HG03175 (cell line): ENCODE measurements at regions not wholly inside any gene's neighbourhood (a gene's known extent, or its start where the extent isn't known, plus 50 kb on each side); places are given as distances from the start of the nearest gene placed in this dataset.
"Not testable (repeated sequence)": the region's sequence is repeated elsewhere in the genome, so short reads cannot be mapped to it uniquely, and the experiment has no call there.

Source experiments
- ATAC-seq: cut with Tn5 transposase; IDR thresholded peaks from one replicate; pipeline ENCODE4 v1.9.1; 2021; ENCODE audit warnings: mild to moderate bottlenecking, moderate library complexity; ENCODE audit not compliant: unreplicated experiment

GRCh38 chr6:25150863-25151262 lies 128.3 kb upstream of the CARMIL1 start:
- ATAC-seq = no peak

- ATAC-seq = no peak
Measured at GRCh38 chr6:25153079-25153478, 126.1 kb upstream of the CARMIL1 start.

- no peak for ATAC-seq
Measured at GRCh38 chr6:25154034-25154596, 125.1 kb upstream of the CARMIL1 start.

- ATAC-seq = no peak
Measured at GRCh38 chr6:25155211-25155610, 124.0 kb upstream of the CARMIL1 start.

- ATAC-seq = no peak
Measured at GRCh38 chr6:25156123-25156522, 123.1 kb upstream of the CARMIL1 start.

- ATAC-seq = no peak
Measured at GRCh38 chr6:25157183-25157582, 122.0 kb upstream of the CARMIL1 start.

- no peak for ATAC-seq
Measured at GRCh38 chr6:25157842-25158241, 121.3 kb upstream of the CARMIL1 start.

GRCh38 chr6:25160134-25160533 lies 119.0 kb upstream of the CARMIL1 start:
- not testable (repeated sequence) for ATAC-seq

GRCh38 chr6:25165177-25165576 lies 114.0 kb upstream of the CARMIL1 start:
- no peak for ATAC-seq

GRCh38 chr6:25165800-25166199 lies 113.4 kb upstream of the CARMIL1 start:
- no peak for ATAC-seq

- no peak for ATAC-seq
Measured at GRCh38 chr6:25166955-25167748, 112.0 kb upstream of the CARMIL1 start.

GRCh38 chr6:25167961-25168360 lies 111.2 kb upstream of the CARMIL1 start:
- ATAC-seq = no peak

- no peak for ATAC-seq
Measured at GRCh38 chr6:25168637-25169036, 110.5 kb upstream of the CARMIL1 start.

- no peak for ATAC-seq
Measured at GRCh38 chr6:25169553-25169952, 109.6 kb upstream of the CARMIL1 start.

- ATAC-seq = no peak
Measured at GRCh38 chr6:25169961-25170360, 109.2 kb upstream of the CARMIL1 start.

- ATAC-seq = no peak
Measured at GRCh38 chr6:25170640-25171039, 108.5 kb upstream of the CARMIL1 start.

GRCh38 chr6:25171301-25171700 lies 107.9 kb upstream of the CARMIL1 start:
- no peak for ATAC-seq

- ATAC-seq = no peak
Measured at GRCh38 chr6:25172819-25173218, 106.4 kb upstream of the CARMIL1 start.

- ATAC-seq = no peak
Measured at GRCh38 chr6:25173246-25173645, 105.9 kb upstream of the CARMIL1 start.

GRCh38 chr6:25173951-25174474 lies 105.2 kb upstream of the CARMIL1 start:
- no peak for ATAC-seq

GRCh38 chr6:25174678-25175077 lies 104.5 kb upstream of the CARMIL1 start:
- ATAC-seq = no peak

- ATAC-seq = no peak
Measured at GRCh38 chr6:25175196-25175595, 104.0 kb upstream of the CARMIL1 start.
